ENCODE measurements at regions not wholly inside any gene's neighbourhood (a gene's known extent, or its start where the extent isn't known, plus 50 kb on each side); places are given as distances from the start of the nearest gene placed in this dataset.

GRCh38 chr4:152239216-152239615, 296.7 kb downstream of the FBXW7 start:
- TF ChIP-seq CTCF (IDR thresholded peaks at IDR 0.05) (no peak), EZH2phosphoT487 (IDR thresholded peaks at IDR 0.05) (no peak)
